ENCODE measurements at regions not wholly inside any gene's neighbourhood (a gene's known extent, or its start where the extent isn't known, plus 50 kb on each side); places are given as distances from the start of the nearest gene placed in this dataset.

DNA sequence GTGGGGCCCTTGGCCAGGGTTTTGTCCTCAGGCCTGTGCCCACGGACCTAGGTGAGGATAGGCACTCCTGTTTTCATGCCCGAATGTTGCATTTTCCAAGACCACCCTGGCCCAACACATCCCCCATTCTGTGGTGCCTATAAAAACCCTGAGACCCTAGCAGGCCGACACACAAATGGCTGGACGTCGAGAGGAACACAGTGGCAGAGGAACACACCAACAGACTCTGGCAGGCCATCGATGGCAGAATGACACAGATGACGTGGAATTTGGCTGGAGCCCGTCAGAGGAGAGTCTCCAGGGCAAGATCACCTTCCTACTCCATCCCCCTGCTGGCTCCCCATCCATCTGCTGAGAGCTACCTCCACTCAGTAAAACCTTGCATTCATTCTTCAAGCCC lies 898.8 kb downstream of the ANKRD7 start:
- no peak for TF ChIP-seq POLR2A (IDR thresholded peaks at IDR 0.05; ENCODE audit: low read depth, low read length)
- no peak for TF ChIP-seq POLR2AphosphoS5 (IDR thresholded peaks at IDR 0.05; ENCODE audit: low read length)
- no peak for TF ChIP-seq TAF1 (IDR thresholded peaks at IDR 0.05; ENCODE audit: borderline replicate concordance, low read depth, low read length)
- TF ChIP-seq NBN (IDR thresholded peaks at IDR 0.05) = no peak
- TF ChIP-seq HDGF (IDR thresholded peaks at IDR 0.05) = no peak
- TF ChIP-seq ASH2L (IDR thresholded peaks at IDR 0.05; ENCODE audit: borderline replicate concordance, low read depth) = no peak
